Bronchial epithelial cell (primary cell): ENCODE measurements at regions not wholly inside any gene's neighbourhood (a gene's known extent, or its start where the extent isn't known, plus 50 kb on each side); places are given as distances from the start of the nearest gene placed in this dataset.
"Not testable (repeated sequence)": the region's sequence is repeated elsewhere in the genome, so short reads cannot be mapped to it uniquely, and the experiment has no call there.

Experiments
- DNase-seq: peaks from one replicate; pipeline ENCODE4 v3.0.0-alpha.2; 2010; ENCODE audit warnings: low read depth
- FAIRE-seq: peaks from 2 replicates; lab custom pipeline; 2011; peaks lifted over from hg19 to GRCh38; lab: Jason Lieb, UNC
- H3K27me3 ChIP-seq: 2 replicates; pipeline ENCODE4 v1.5.1; 2011; ENCODE audit warnings: low read length; ENCODE audit not compliant: control insufficient read depth, insufficient read depth
- H3K36me3 ChIP-seq: 2 replicates; pipeline ENCODE4 v1.5.1; 2011; ENCODE audit warnings: low read length; ENCODE audit not compliant: control insufficient read depth, insufficient read depth
- H3K4me3 ChIP-seq: 2 replicates; pipeline ENCODE4 v1.5.1; 2011; ENCODE audit warnings: mild to moderate bottlenecking, low read depth, low read length, control low read depth
- TF ChIP-seq, protein P1 (sequence below): IDR thresholded peaks from 2 replicates; pipeline ENCODE4 v1.5.1; 2011; ENCODE audit warnings: mild to moderate bottlenecking, moderate library complexity, low read length, control low read depth, inconsistent platforms; ENCODE audit not compliant: insufficient read depth, severe bottlenecking

- TF ChIP-seq, protein P1, sequence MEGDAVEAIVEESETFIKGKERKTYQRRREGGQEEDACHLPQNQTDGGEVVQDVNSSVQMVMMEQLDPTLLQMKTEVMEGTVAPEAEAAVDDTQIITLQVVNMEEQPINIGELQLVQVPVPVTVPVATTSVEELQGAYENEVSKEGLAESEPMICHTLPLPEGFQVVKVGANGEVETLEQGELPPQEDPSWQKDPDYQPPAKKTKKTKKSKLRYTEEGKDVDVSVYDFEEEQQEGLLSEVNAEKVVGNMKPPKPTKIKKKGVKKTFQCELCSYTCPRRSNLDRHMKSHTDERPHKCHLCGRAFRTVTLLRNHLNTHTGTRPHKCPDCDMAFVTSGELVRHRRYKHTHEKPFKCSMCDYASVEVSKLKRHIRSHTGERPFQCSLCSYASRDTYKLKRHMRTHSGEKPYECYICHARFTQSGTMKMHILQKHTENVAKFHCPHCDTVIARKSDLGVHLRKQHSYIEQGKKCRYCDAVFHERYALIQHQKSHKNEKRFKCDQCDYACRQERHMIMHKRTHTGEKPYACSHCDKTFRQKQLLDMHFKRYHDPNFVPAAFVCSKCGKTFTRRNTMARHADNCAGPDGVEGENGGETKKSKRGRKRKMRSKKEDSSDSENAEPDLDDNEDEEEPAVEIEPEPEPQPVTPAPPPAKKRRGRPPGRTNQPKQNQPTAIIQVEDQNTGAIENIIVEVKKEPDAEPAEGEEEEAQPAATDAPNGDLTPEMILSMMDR: no peak
- H3K27me3 ChIP-seq: no peaks in the 10 kb centered on the region
- no peak overlapping the region for H3K4me3 ChIP-seq
- DNase-seq (no peak), FAIRE-seq (no peak)
- no peaks in the 10 kb centered on the region for H3K36me3 ChIP-seq
Measured at GRCh38 chr3:137194301-137194700, 236.5 kb downstream of the IL20RB start.

DNA sequence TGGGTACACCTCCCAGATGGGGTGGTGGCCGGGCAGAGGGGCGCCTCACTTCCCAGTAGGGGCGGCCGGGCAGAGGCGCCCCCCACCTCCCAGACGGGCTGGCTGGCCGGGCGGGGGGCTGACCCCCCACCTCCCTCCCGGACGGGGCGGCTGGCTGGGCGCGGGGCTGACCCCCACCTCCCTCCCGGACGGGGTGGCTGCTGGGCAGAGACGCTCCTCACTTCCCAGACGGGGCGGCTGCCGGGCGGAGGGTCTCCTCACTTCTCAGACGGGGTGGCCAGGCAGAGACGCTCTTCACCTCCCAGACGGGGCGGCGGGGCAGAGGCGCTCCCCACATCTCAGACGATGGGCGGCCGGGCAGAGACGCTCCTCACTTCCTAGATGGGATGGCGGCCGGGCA lies 240.6 kb downstream of the IL20RB start:
- not testable (repeated sequence) for H3K4me3 ChIP-seq, H3K36me3 ChIP-seq, H3K27me3 ChIP-seq, DNase-seq, FAIRE-seq

DNA sequence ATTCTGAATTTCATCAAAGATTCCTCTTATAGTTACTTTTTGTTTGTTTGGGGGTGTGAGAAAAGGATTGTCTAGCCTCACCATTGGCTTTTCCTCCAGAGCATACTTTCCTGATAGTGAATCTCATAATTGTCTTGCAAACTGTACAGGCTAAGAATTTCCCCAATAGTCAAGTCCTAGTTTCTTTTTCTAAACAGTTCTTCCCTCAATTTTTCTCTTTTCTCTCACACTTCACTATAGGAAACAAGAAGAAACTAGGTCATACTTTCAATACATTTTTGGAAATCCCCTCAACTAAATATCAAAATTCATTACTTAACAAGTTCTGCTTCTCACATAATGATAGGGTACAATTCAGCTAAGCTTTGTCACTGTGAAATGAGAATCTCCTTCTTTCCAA lies 241.9 kb downstream of the IL20RB start:
- TF ChIP-seq, protein P1: no peak
- Histone ChIP-seq H3K27me3 (no peaks in the 10 kb centered on the region), H3K36me3 (no peaks in the 10 kb centered on the region), H3K4me3 (no peak overlapping the region)
- DNase-seq: no peak
- no peak for FAIRE-seq

DNA sequence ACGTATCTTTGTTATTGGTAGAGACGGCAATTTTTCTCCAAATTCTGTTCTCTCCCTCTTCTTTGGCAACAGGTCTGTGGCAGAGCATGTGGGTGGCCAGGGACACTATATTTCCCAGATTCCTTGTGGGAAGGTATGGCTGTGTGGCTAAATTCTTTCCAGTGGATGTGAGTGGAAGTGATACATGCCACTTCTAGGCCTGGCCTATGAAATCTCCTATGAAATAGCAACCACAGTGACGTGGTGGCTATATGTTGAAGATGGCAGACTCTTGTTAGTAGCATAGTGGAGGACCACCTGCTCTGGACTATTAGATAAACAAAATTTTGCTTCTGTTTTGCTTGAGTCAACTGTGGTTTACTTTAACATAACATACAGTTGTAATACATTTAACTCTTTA lies 243.3 kb downstream of the IL20RB start:
- TF ChIP-seq, protein P1: no peak
- no peak overlapping the region for H3K4me3 ChIP-seq
- no peaks in the 10 kb centered on the region for H3K27me3 ChIP-seq
- FAIRE-seq: no peak
- H3K36me3 ChIP-seq: no peaks in the 10 kb centered on the region
- no peak for DNase-seq

GRCh38 chr3:137202941-137203340 lies 245.2 kb downstream of the IL20RB start:
- TF ChIP-seq, protein P1: no peak
- FAIRE-seq (no peak), DNase-seq (no peak)
- H3K4me3 ChIP-seq: no peak overlapping the region
- no peaks in the 10 kb centered on the region for H3K36me3 ChIP-seq
- no peaks in the 10 kb centered on the region for H3K27me3 ChIP-seq

GRCh38 chr3:137204409-137204808 lies 246.6 kb downstream of the IL20RB start:
- no peaks in the 10 kb centered on the region for H3K27me3 ChIP-seq
- FAIRE-seq (no peak), DNase-seq (no peak)
- H3K4me3 ChIP-seq: no peak overlapping the region
- TF ChIP-seq, protein P1: no peak
- no peaks in the 10 kb centered on the region for H3K36me3 ChIP-seq
